Tibial nerve (tissue), 4 donors: ENCODE measurements at regions not wholly inside any gene's neighbourhood (a gene's known extent, or its start where the extent isn't known, plus 50 kb on each side); places are given as distances from the start of the nearest gene placed in this dataset.

Experiments
- DNase-seq, 2 donors: peaks; one replicate each; pipeline ENCODE4 v3.0.0-alpha.2; 2019; ENCODE audit warnings: low spot score in 2 of 2
- H3K27ac ChIP-seq, 4 donors: fragments of 200-600 bp; sonication (generic) in 3 of 4; one replicate each; pipeline ENCODE4 v1.5.1; 2017 to 2019; ENCODE audit warnings: mild to moderate bottlenecking in 1 of 4
- H3K27me3 ChIP-seq, 2 donors: fragments of 200-600 bp; sonication (generic) in 1 of 2; one replicate each; pipeline versions ENCODE4 v1.5.1 to v1.6.0; 2017 to 2019
- H3K36me3 ChIP-seq, 3 donors: fragments of 200-600 bp; sonication (generic); one replicate each; pipeline ENCODE4 v1.5.1; 2018 to 2019
- H3K4me1 ChIP-seq, 4 donors: fragments of 200-600 bp; sonication (generic) in 3 of 4; one replicate each; pipeline ENCODE4 v1.5.1; 2017 to 2019
- H3K4me3 ChIP-seq, 4 donors: fragments of 200-600 bp; sonication (generic) in 3 of 4; one replicate each; pipeline ENCODE4 v1.5.1; 2017 to 2019; ENCODE audit warnings: mild to moderate bottlenecking in 1 of 4, moderate library complexity in 1 of 4
- H3K9me3 ChIP-seq, 4 donors: fragments of 200-600 bp; sonication (generic) in 3 of 4; one replicate each; pipeline ENCODE4 v1.5.1; 2017 to 2019
- EP300 ChIP-seq, 2 donors: sonication (generic); formaldehyde crosslinking; IDR thresholded peaks; one replicate each; pipeline ENCODE4 v1.6.1; 2017; ENCODE audit warnings: antibody characterized with exemption in 2 of 2, mild to moderate bottlenecking in 1 of 2
- POLR2A ChIP-seq, 2 donors: fragments of 450-650 bp; IDR thresholded peaks; one replicate each; pipeline ENCODE4 v1.6.1; 2017; ENCODE audit warnings: antibody characterized with exemption in 2 of 2, mild to moderate bottlenecking in 2 of 2, moderate library complexity in 2 of 2
- WGBS, 2 donors: methylation state at CpG; one replicate each; pipeline ENCODE4 v1.1.5; 2018; 5-methylcytosine and 5-hydroxymethylcytosine counted together
- TF ChIP-seq, protein P1 (sequence below), 5 experiments: fragments of 200-600 bp in 3 of 5; fragments of 450-650 bp in 2 of 5; sonication (generic) in 3 of 5; IDR thresholded peaks; one replicate each; pipeline ENCODE4 v1.5.1; 2016 to 2019; ENCODE audit warnings: antibody characterized with exemption in 5 of 5, mild to moderate bottlenecking in 3 of 5, moderate library complexity in 2 of 5

DNA sequence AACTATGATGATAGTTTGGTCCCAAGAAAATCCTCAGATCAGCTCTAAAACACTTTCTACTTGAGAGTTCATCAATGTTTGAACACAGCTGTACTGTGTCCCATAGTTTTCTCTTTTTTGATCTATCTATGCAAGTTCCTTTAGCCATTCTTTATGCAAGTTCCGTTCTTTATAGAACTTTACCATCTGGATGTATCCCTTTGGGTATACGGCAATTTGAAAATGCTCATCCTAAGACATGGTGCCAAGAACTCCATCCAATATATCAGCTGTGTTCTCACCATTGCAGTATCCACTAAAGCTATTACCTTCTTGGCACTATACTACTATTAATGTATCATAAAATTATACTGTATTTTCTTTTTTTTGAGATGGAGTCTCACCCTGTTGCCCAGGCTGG lies 276.9 kb downstream of the NOVA1 start:
- 77 to 96% methylated on average over 2 of the region's 2 CpGs for WGBS, 2 donors
- TF ChIP-seq POLR2A (IDR thresholded peaks at IDR 0.05) (no peak), EP300 (IDR thresholded peaks at IDR 0.05) (no peak)
- TF ChIP-seq, protein P1, sequence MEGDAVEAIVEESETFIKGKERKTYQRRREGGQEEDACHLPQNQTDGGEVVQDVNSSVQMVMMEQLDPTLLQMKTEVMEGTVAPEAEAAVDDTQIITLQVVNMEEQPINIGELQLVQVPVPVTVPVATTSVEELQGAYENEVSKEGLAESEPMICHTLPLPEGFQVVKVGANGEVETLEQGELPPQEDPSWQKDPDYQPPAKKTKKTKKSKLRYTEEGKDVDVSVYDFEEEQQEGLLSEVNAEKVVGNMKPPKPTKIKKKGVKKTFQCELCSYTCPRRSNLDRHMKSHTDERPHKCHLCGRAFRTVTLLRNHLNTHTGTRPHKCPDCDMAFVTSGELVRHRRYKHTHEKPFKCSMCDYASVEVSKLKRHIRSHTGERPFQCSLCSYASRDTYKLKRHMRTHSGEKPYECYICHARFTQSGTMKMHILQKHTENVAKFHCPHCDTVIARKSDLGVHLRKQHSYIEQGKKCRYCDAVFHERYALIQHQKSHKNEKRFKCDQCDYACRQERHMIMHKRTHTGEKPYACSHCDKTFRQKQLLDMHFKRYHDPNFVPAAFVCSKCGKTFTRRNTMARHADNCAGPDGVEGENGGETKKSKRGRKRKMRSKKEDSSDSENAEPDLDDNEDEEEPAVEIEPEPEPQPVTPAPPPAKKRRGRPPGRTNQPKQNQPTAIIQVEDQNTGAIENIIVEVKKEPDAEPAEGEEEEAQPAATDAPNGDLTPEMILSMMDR (IDR thresholded peaks at IDR 0.05): no peak
- no peak overlapping the region for H3K4me3 ChIP-seq
- no peaks in the 10 kb centered on the region for H3K4me1 ChIP-seq
- DNase-seq: no peak
- H3K27me3 ChIP-seq: no peaks in the 10 kb centered on the region
- no peak overlapping the region for H3K27ac ChIP-seq
- no peaks in the 10 kb centered on the region for H3K9me3 ChIP-seq
- H3K36me3 ChIP-seq: no peaks in the 10 kb centered on the region

DNA sequence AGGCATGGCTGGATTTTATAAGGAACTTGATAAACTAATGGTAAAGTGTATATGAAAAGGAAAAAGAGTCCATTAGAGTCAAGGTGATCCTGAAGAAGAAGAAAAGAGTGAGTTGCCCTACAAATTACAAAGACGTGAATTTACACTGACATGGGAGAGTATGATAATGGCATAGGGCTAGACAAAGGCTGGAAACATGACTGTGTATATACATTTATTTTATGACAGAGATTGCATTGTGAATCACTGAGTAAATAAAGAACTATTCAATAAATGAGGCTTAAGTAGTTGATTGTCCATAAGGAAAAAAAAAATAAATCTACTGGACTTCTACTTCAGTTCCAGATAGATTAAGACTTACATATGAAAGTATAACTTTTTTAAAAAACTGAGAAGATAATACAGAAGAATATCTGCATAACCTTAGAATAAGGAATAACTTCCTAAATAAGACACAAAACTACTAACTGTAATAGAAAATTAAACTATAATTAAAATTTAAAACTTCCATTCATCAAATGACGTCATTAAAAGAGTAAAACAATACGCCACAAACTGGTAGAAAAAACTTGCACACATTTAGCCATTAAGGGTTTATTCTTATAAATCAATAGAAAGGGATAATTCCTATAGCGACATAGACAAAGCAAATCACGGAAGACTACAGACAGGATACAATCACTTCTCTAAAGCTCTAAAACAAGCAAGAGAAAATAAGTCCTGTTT lies 278.5 kb downstream of the NOVA1 start:
- no peak for DNase-seq
- H3K27me3 ChIP-seq: no peaks in the 10 kb centered on the region
- H3K4me3 ChIP-seq: no peak overlapping the region
- no peaks in the 10 kb centered on the region for H3K4me1 ChIP-seq
- no peaks in the 10 kb centered on the region for H3K36me3 ChIP-seq
- H3K27ac ChIP-seq: no peak overlapping the region
- no peaks in the 10 kb centered on the region for H3K9me3 ChIP-seq
- WGBS, 2 donors: 79 to 84% methylated on average over 5 of the region's 5 CpGs
- TF ChIP-seq, protein P1 (IDR thresholded peaks at IDR 0.05): no peak
- TF ChIP-seq POLR2A (IDR thresholded peaks at IDR 0.05) (no peak), EP300 (IDR thresholded peaks at IDR 0.05) (no peak)

DNA sequence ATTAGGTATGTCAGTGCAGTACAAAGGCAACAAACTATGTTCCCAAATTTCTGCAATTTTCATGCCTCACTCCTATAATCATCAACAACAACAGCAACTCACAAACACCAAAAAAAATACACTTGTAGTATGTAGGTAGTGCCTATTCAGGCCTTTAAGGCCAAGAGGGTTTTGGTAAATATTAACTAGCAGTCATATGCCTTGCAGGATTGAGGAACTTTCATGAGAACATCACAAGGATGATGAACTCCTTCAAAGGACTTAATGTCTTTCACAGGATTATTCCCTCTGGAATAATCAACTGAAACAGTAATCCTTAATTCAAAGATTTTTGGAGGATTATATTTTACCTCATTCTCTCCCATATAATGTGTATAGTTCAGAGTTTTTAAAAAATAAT lies 293.8 kb downstream of the NOVA1 start:
- H3K27ac ChIP-seq: no peak overlapping the region
- TF ChIP-seq, protein P1 (IDR thresholded peaks at IDR 0.05): no peak
- TF ChIP-seq POLR2A (IDR thresholded peaks at IDR 0.05): no peak
- TF ChIP-seq EP300 (IDR thresholded peaks at IDR 0.05): no peak

DNA sequence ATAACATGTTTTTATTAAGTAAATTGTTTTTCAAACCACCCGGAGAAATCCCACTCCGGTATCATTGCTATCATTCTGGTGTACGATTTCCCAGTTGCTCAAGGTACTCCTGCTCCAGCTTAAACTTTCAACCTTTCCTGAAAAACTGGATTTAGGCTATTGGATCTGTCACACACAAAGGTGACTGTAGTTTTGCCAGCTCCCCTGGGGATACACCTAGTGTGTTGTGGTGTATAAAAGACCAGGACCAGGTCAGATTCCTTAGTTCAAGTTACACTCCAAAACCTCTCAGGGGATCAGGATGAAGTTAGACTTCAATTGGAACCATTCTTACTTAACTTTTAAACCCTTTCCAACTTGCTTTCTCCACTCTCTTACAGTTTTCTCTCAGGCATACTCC lies 303.9 kb downstream of the NOVA1 start:
- WGBS, 2 donors: 87 to 92% methylated on average over 3 of the region's 3 CpGs
- DNase-seq: no peak
- Histone ChIP-seq H3K4me1 (no peaks in the 10 kb centered on the region), H3K36me3 (no peaks in the 10 kb centered on the region), H3K9me3 (no peaks in the 10 kb centered on the region), H3K27ac (no peak overlapping the region), H3K4me3 (no peak overlapping the region), H3K27me3 (no peaks in the 10 kb centered on the region)
- TF ChIP-seq, protein P1 (IDR thresholded peaks at IDR 0.05): no peak
- TF ChIP-seq POLR2A (IDR thresholded peaks at IDR 0.05): no peak
- no peak for TF ChIP-seq EP300 (IDR thresholded peaks at IDR 0.05)

More for the DNA sequence above, 293.8 kb downstream of the NOVA1 start:
- Histone ChIP-seq H3K4me1 (no peaks in the 10 kb centered on the region), H3K4me3 (no peak overlapping the region), H3K36me3 (no peaks in the 10 kb centered on the region), H3K9me3 (peaks cover 0 to 15% (median 0%) of the 10 kb centered on the region in 4 donors), H3K27me3 (no peaks in the 10 kb centered on the region)
- no peak for DNase-seq

DNA sequence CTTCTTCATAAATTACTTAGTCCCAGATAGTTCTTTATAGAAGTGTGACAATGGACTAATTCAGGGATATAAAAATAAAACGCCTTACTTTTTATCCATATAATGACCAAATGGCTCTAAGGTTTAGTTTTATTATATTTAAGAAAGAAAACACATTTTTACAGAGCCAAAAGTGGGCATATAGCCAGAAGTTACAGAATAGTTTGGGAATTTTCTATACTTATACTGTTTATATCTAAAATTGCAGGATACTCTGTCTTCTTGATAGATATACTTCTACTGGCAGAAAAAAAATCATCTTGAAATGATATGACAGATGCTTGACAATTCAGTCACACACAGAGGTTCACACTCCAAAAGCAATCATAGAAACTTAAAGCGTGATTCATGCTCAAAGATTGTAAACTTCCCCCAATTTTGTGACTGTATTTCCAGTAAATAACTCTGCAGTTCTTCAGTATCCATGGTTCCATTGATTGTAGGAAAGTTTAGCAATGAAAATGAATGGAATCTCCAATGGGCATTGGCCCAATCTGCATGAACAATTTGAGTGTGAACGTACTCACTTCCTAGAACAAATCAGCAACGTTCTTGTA lies 307.8 kb downstream of the NOVA1 start:
- TF ChIP-seq POLR2A (IDR thresholded peaks at IDR 0.05) (no peak), EP300 (IDR thresholded peaks at IDR 0.05) (no peak)
- TF ChIP-seq, protein P1 (IDR thresholded peaks at IDR 0.05): no peak
- WGBS, 2 donors: 22 to 36% methylated on average over 4 of the region's 4 CpGs
- Histone ChIP-seq H3K27ac (no peak overlapping the region), H3K27me3 (no peaks in the 10 kb centered on the region), H3K4me1 (peaks cover 0 to 11% (median 0%) of the 10 kb centered on the region in 4 donors), H3K4me3 (no peak overlapping the region), H3K36me3 (no peaks in the 10 kb centered on the region), H3K9me3 (no peaks in the 10 kb centered on the region)
- no peak for DNase-seq
